ENCODE measurements at regions not wholly inside any gene's neighbourhood (a gene's known extent, or its start where the extent isn't known, plus 50 kb on each side); places are given as distances from the start of the nearest gene placed in this dataset.

DNA sequence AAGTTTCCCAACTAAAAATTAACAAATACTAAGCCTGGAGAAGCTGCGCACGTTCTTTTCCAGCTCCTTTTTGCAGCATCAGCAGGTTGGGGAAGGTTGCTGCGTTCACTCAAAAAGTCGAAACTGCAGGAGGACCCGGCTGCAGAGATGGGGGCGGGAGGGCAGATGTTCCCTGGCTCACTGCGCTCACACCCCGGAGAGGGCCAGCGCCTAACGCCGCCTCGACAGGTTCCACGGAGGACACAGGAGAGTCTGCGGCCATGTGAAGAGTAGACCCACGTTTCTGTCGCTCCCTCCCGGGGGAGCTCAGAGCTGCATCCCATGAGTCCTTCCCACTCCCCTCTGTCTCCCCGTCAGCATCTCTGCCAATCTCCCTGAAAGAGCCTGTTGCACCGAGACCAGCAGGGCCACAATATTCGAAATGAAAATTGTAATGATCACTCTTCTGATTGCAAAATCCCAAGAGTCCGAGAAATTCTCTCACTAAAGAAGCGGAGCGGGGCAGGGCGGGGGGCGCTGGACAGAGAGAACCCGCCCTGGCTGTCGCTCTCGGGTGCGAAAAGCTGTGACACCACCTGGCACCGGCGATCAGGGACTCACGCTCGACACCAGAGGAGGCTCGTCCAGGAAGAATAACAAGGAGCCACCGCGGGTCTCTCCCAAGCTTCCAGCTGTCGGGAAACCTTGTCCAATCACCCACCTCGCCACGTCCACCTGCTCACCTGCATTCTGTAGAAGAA lies 131.5 kb upstream of the PFKP start:
- WGBS (ENCODE audit: insufficient coverage, low lambda C conversion rate), result no CpG with 5 or more reads among the region's 39 CpGs

DNA sequence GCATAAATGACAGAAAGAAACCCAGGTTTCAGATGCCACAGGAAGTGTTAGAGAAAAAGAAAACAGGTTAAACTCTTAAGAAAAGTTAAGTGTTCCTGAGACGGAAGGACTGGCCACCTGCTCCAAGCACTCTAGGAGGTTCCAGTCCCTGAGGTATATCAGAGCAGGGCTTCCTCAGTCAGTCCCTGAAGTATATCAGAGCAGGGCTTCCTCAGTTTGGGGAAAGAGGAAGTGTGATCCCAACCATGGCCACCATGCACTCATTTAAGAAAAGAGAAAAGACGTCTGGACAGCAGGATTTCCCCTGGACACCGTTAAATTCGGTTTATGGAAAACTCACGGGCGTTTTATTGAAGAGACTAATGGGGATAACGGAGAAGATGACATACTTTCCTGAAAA lies 133.4 kb upstream of the PFKP start:
- peaks cover 6% of the 10 kb centered on the region for H3K27me3 ChIP-seq (ENCODE audit: control insufficient read depth, insufficient read depth, low read length)
- no peaks in the 10 kb centered on the region for H3K4me1 ChIP-seq (ENCODE audit: control insufficient read depth, insufficient read depth, low read length)
- H3K9me3 ChIP-seq (ENCODE audit: control insufficient read depth, low read depth, low read length), result no peaks in the 10 kb centered on the region
- no peak overlapping the region for H3K4me3 ChIP-seq (ENCODE audit: low read length)
- no peak for DNase-seq
- H3K36me3 ChIP-seq (ENCODE audit: control insufficient read depth, insufficient read depth, low read length), result no peaks in the 10 kb centered on the region
- H3K27ac ChIP-seq (ENCODE audit: low read length), result no peak overlapping the region
- 96% methylated on average over 4 of the region's 7 CpGs for WGBS (ENCODE audit: insufficient coverage, low lambda C conversion rate)

More for the DNA sequence above, 131.5 kb upstream of the PFKP start:
- Histone ChIP-seq H3K27me3 (ENCODE audit: control insufficient read depth, insufficient read depth, low read length) (no peaks in the 10 kb centered on the region), H3K4me3 (ENCODE audit: low read length) (no peak overlapping the region), H3K36me3 (ENCODE audit: control insufficient read depth, insufficient read depth, low read length) (no peaks in the 10 kb centered on the region), H3K4me1 (ENCODE audit: control insufficient read depth, insufficient read depth, low read length) (no peaks in the 10 kb centered on the region), H3K9me3 (ENCODE audit: control insufficient read depth, low read depth, low read length) (no peaks in the 10 kb centered on the region), H3K27ac (ENCODE audit: low read length) (no peak overlapping the region)
- DNase-seq, result no peak

DNA sequence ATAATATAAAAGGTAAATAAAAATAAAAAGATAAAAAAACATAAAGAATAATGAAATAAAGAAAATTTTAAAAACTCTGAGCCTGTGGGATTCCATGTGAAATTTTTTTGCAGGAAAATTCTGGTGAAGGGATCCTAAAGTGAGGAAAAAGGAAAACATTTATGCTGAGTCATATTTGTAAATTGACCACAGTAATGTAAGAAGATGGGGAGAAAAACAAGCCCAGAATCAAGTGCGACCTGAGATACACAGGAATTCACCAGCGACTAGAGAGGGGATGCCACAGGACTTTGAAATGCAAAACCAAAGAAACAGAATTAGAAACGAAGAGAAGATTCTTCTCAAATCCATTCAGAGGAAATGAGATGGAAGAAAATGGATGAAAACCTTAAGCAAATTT lies 133.8 kb upstream of the PFKP start:
- DNase-seq, result no peak
- 87% methylated on average over 3 of the region's 3 CpGs for WGBS (ENCODE audit: insufficient coverage, low lambda C conversion rate)
- Histone ChIP-seq H3K36me3 (ENCODE audit: control insufficient read depth, insufficient read depth, low read length) (no peaks in the 10 kb centered on the region), H3K27me3 (ENCODE audit: control insufficient read depth, insufficient read depth, low read length) (peaks cover 6% of the 10 kb centered on the region), H3K4me3 (ENCODE audit: low read length) (no peak overlapping the region), H3K27ac (ENCODE audit: low read length) (no peak overlapping the region), H3K4me1 (ENCODE audit: control insufficient read depth, insufficient read depth, low read length) (no peaks in the 10 kb centered on the region), H3K9me3 (ENCODE audit: control insufficient read depth, low read depth, low read length) (no peaks in the 10 kb centered on the region)

DNA sequence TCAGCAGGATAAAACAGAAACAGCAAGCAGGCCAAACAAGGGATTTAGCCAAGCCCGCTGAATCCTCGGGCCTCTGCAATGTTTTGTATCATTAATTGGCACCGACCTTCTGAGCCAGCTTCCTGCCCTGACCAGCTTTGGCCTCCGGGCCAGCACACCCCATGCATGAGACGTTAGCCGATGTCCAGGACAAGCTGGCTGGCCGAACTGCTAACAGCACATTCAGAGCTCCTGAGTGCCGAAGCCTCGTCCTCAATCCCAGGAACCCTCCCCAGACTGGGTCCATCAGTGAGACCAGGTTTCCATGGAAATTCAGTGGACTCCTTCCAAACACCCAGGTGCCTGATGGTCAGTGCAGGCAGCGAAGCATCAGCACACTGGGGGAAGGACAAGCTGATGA lies 134.3 kb upstream of the PFKP start:
- H3K27me3 ChIP-seq (ENCODE audit: control insufficient read depth, insufficient read depth, low read length), result peaks cover 6% of the 10 kb centered on the region
- no peak overlapping the region for H3K27ac ChIP-seq (ENCODE audit: low read length)
- no peak for DNase-seq
- 100% methylated on average over 1 of the region's 10 CpGs for WGBS (ENCODE audit: insufficient coverage, low lambda C conversion rate)
- H3K9me3 ChIP-seq (ENCODE audit: control insufficient read depth, low read depth, low read length), result no peaks in the 10 kb centered on the region
- H3K4me1 ChIP-seq (ENCODE audit: control insufficient read depth, insufficient read depth, low read length), result no peaks in the 10 kb centered on the region
- H3K36me3 ChIP-seq (ENCODE audit: control insufficient read depth, insufficient read depth, low read length), result no peaks in the 10 kb centered on the region
- H3K4me3 ChIP-seq (ENCODE audit: low read length), result no peak overlapping the region

DNA sequence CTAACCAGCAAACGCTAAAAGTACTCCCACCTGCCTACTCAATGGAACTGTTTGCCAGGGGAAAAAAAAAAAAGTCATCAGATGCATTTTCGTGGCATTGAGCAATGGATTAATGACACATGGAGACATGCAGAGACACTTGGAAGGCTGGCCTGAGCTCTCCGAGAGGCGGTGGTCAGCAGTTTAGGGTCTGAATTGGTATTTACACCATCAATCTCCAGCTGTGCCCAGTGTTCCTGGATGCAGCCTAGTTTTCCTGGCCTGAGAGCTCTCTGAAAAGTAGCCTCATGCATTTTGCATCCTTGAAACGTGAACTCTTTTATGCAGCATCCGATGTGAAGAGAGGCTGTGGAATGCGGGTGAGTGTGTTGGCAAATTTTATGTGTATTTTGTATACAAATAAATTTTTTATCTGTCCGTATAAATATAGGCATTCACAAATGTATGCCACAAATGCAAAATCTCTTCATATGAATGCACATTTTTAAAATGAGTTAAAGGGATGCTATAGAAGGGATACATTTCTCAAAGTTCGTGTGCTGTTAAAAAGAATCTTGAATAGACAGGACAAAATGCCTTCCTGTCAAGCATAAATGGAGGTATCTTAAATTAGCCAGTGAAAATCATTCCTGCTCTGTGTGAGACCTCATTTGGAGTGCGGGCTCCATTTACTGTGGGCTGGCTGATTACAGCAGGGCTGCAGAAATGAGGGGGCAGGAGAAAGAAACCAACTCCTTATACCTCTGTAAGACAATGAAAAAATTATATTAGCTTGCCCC lies 137.7 kb upstream of the PFKP start:
- Histone ChIP-seq H3K27ac (ENCODE audit: low read length) (no peak overlapping the region), H3K4me1 (ENCODE audit: control insufficient read depth, insufficient read depth, low read length) (no peaks in the 10 kb centered on the region), H3K4me3 (ENCODE audit: low read length) (no peak overlapping the region), H3K27me3 (ENCODE audit: control insufficient read depth, insufficient read depth, low read length) (peaks cover 6% of the 10 kb centered on the region), H3K36me3 (ENCODE audit: control insufficient read depth, insufficient read depth, low read length) (no peaks in the 10 kb centered on the region), H3K9me3 (ENCODE audit: control insufficient read depth, low read depth, low read length) (no peaks in the 10 kb centered on the region)
- 76% methylated on average over 5 of the region's 10 CpGs for WGBS (ENCODE audit: insufficient coverage, low lambda C conversion rate)
- no peak for DNase-seq

DNA sequence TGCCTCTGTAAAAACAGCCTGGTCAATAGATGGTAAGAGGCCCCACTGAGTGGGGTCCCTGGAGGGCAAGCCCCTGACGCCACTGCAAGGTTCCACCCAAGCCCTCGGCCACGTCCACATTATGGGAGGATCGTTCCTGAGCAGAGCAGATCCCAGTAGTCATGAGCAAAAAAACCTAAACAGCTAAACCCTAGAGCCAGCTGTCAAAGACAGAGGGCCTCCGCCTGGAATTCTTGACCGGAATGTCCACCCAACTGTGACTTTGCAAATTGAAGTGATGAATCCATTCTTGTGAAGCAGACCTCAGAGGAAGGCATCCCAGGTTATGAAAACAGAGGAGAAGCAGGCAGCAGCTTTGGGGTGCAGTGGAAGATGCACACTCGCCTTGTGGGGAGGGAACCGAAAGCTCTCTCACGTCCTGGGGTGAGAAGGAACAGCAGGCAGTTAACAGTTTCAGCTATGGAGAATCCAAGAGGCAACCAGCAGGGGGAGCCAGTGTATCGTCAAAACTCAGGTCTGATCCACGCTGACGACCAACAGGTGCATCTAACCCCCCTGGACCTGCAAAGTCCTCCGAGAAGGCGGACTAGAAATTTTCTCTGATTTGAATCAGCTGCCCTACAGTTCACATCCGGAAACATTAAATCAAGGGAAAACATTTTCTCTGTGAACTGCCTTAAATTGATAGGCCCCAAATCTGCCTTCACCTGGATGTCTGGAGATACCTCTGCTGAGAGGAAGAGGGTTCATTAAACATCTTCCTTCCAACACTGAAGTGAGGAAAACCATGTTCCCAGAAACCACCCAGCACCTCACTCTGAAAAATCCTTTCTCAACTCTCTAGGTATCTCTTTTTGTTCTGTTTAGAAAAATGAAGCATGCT lies 139.1 kb upstream of the PFKP start:
- H3K4me3 ChIP-seq (ENCODE audit: low read length), result no peak overlapping the region
- no peaks in the 10 kb centered on the region for H3K9me3 ChIP-seq (ENCODE audit: control insufficient read depth, low read depth, low read length)
- H3K27ac ChIP-seq (ENCODE audit: low read length), result no peak overlapping the region
- no peaks in the 10 kb centered on the region for H3K36me3 ChIP-seq (ENCODE audit: control insufficient read depth, insufficient read depth, low read length)
- 17% methylated on average over 1 of the region's 15 CpGs for WGBS (ENCODE audit: insufficient coverage, low lambda C conversion rate)
- DNase-seq, result peak; percentile 49 to 51
- H3K4me1 ChIP-seq (ENCODE audit: control insufficient read depth, insufficient read depth, low read length), result no peaks in the 10 kb centered on the region
- peaks cover 6% of the 10 kb centered on the region for H3K27me3 ChIP-seq (ENCODE audit: control insufficient read depth, insufficient read depth, low read length)

DNA sequence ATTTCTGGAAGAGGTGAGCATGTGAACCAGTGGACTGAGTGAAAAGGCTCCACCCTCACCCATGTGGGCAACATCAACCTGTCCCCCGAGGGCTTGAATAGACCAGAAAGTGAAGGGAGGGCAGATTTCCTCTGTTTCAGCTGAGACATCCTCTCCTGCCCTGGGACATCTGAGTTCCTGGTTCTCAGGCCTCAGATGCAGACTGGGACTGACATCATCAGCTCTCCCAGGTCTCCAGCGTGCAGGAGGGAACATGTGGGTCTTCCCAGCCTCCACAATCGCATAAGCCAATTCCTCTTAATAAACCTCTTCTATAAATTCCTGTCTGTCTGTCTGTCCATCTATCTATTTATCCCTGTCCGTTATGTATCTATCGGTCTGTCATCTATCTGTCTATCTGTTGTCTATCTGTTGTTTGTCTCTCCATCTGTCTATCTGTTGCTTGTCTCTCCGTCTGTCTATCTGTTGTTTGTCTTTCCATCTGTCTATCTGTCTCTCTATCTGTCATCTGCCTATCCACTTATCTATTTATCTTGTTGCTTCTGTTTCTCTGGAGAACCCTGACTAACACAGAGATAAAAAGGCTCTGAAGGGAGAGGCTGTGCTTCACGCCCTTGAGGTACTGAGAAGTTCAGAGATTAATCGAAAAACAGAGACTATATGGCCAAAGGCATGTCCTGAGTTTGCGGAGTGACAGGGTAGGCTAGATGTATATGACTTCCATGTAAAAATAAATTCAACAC lies 140.3 kb upstream of the PFKP start:
- H3K27me3 ChIP-seq (ENCODE audit: control insufficient read depth, insufficient read depth, low read length), result peaks cover 6% of the 10 kb centered on the region

DNA sequence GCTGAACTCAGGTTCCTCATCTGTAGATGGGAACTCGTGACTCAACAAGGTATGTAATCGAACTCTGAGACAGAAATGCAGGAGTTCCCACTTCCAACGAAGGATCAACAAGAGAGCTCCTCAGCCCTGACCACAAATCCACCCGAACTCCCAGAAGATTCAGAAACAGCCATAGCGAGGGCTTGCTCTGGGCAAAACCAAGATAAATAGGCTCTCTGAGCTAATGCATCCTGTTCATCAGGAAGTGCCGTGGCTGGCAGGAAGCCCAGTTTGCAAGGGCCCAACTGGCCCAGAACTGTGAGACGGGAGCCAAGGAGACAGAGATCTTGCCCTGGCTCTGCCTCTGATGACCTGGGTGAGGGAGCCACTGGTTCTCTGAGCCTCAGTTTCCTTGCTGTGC lies 141.7 kb upstream of the PFKP start:
- H3K9me3 ChIP-seq (ENCODE audit: control insufficient read depth, low read depth, low read length), result no peaks in the 10 kb centered on the region
- peaks cover 6% of the 10 kb centered on the region for H3K27me3 ChIP-seq (ENCODE audit: control insufficient read depth, insufficient read depth, low read length)
- H3K27ac ChIP-seq (ENCODE audit: low read length), result no peak overlapping the region
- no peak for DNase-seq
- no peaks in the 10 kb centered on the region for H3K4me1 ChIP-seq (ENCODE audit: control insufficient read depth, insufficient read depth, low read length)
- WGBS (ENCODE audit: insufficient coverage, low lambda C conversion rate), result no CpG with 5 or more reads among the region's 7 CpGs
- no peak overlapping the region for H3K4me3 ChIP-seq (ENCODE audit: low read length)
- H3K36me3 ChIP-seq (ENCODE audit: control insufficient read depth, insufficient read depth, low read length), result no peaks in the 10 kb centered on the region

More for the DNA sequence above, 140.3 kb upstream of the PFKP start:
- no peak for DNase-seq
- Histone ChIP-seq H3K4me1 (ENCODE audit: control insufficient read depth, insufficient read depth, low read length) (no peaks in the 10 kb centered on the region), H3K27ac (ENCODE audit: low read length) (no peak overlapping the region), H3K9me3 (ENCODE audit: control insufficient read depth, low read depth, low read length) (no peaks in the 10 kb centered on the region), H3K36me3 (ENCODE audit: control insufficient read depth, insufficient read depth, low read length) (no peaks in the 10 kb centered on the region), H3K4me3 (ENCODE audit: low read length) (no peak overlapping the region)
- WGBS (ENCODE audit: insufficient coverage, low lambda C conversion rate), result 84% methylated on average over 5 of the region's 9 CpGs

DNA sequence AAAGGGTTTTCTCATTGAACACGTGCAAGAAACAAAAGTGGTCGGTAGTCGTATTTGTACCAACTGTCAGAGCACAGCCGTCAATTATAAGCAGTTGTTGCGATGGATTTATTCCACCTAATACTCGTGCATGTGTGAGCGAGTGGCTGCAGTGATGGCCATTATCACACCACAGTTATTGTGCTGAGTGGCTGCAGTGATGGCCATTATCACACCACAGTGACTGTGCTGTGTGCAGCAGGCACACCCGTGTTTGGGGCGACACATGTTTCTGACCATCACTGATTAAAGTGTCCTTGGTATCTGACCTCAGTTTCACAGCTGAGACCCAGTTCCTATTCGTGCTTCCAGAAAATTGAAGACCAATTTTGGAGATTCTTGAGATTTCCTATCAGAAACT lies 142.9 kb upstream of the PFKP start:
- no peaks in the 10 kb centered on the region for H3K36me3 ChIP-seq (ENCODE audit: control insufficient read depth, insufficient read depth, low read length)
- no peaks in the 10 kb centered on the region for H3K9me3 ChIP-seq (ENCODE audit: control insufficient read depth, low read depth, low read length)
- no peak overlapping the region for H3K27ac ChIP-seq (ENCODE audit: low read length)
- WGBS (ENCODE audit: insufficient coverage, low lambda C conversion rate), result 100% methylated on average over 3 of the region's 10 CpGs
- H3K4me3 ChIP-seq (ENCODE audit: low read length), result no peak overlapping the region
- DNase-seq, result no peak
- H3K27me3 ChIP-seq (ENCODE audit: control insufficient read depth, insufficient read depth, low read length), result peaks cover 5% of the 10 kb centered on the region
- no peaks in the 10 kb centered on the region for H3K4me1 ChIP-seq (ENCODE audit: control insufficient read depth, insufficient read depth, low read length)

Measured in large intestine (tissue), 3 donors.